Endothelial cell of umbilical vein (primary cell): ENCODE measurements at regions not wholly inside any gene's neighbourhood (a gene's known extent, or its start where the extent isn't known, plus 50 kb on each side); places are given as distances from the start of the nearest gene placed in this dataset.
A peak's percentile ranks its signal among the peaks of the same experiment; 100 is the strongest.

Experiments
- BruUV-seq: library from RNA; stranded (reverse); fragments of 400-500 nt; replicated peaks from 2 replicates; lab custom pipeline; 2021; lab: Mats Ljungman, UMichigan
- CTCF ChIA-PET: fragments of 300-600, 350-600 bp; sonication (Branson Sonifier 250); formaldehyde crosslinking; loops from one replicate; lab custom pipeline; 2021; ENCODE audit warnings: antibody characterized with exemption, inconsistent platforms; lab: Charles Lee
- POLR2A ChIA-PET: fragments of 300-600, 350-600 bp; sonication (Branson Sonifier 250); formaldehyde crosslinking; loops from one replicate; lab custom pipeline; 2021; ENCODE audit warnings: antibody characterized with exemption, inconsistent platforms; lab: Charles Lee
- DNase-seq: peaks from one replicate; pipeline ENCODE4 v3.0.0-alpha.2; 2011; ENCODE audit warnings: low read depth, low spot score
- FAIRE-seq: peaks from 2 replicates; lab custom pipeline; 2011; peaks lifted over from hg19 to GRCh38; lab: Jason Lieb, UNC
- H2AFZ ChIP-seq: 2 replicates; pipeline ENCODE4 v1.6.0; 2012; ENCODE audit warnings: low read depth, low read length, control low read depth, inconsistent platforms
- H3K27ac ChIP-seq: 2 replicates; pipeline ENCODE4 v1.5.1; 2011; ENCODE audit warnings: low read depth, mild to moderate bottlenecking, control low read depth, low read length, moderate library complexity; ENCODE audit not compliant: insufficient read depth
- H3K27me3 ChIP-seq, 2 experiments: 2 replicates each; pipeline versions ENCODE4 v1.6.0 to v1.6.1; 2011; ENCODE audit warnings: low read length in 2 of 2, mixed read lengths in 1 of 2; ENCODE audit not compliant: control insufficient read depth in 2 of 2, insufficient read depth in 2 of 2
- H3K36me3 ChIP-seq, 2 experiments: 2 replicates in 1 of 2; 3 replicates in 1 of 2; pipeline ENCODE4 v1.5.1; 2011; ENCODE audit warnings: low read length in 2 of 2, mild to moderate bottlenecking in 1 of 2, moderate library complexity in 1 of 2; ENCODE audit not compliant: control insufficient read depth in 2 of 2, insufficient read depth in 2 of 2; ENCODE audit errors: extremely low read depth in 1 of 2
- H3K4me1 ChIP-seq: 3 replicates; pipeline ENCODE4 v1.5.1; 2011; ENCODE audit warnings: mild to moderate bottlenecking, low read length; ENCODE audit not compliant: control insufficient read depth, insufficient read depth; ENCODE audit errors: extremely low read depth
- H3K4me2 ChIP-seq: 2 replicates; pipeline ENCODE4 v1.6.1; 2011; ENCODE audit warnings: low read length, control low read depth, mixed read lengths; ENCODE audit not compliant: insufficient read depth
- H3K4me3 ChIP-seq, 3 experiments: fragments of 200-600 bp in 1 of 3; sonication (generic), shearing (Covaris generic) in 1 of 3; replicated peaks in 1 of 3; 2 replicates each; pipeline ENCODE4 v1.5.1; 2011 to 2016; ENCODE audit warnings: control low read depth in 3 of 3, low read length in 3 of 3, mild to moderate bottlenecking in 2 of 3, inconsistent platforms in 1 of 3, low read depth in 1 of 3, moderate library complexity in 1 of 3; ENCODE audit not compliant: insufficient read depth in 1 of 3
- H3K79me2 ChIP-seq: 2 replicates; pipeline ENCODE4 v1.6.0; 2012; ENCODE audit warnings: low read length, inconsistent platforms; ENCODE audit not compliant: control insufficient read depth, insufficient read depth
- H3K9ac ChIP-seq: replicated peaks from 2 replicates; pipeline ENCODE3; 2011; ENCODE audit warnings: low read length, control low read depth; ENCODE audit not compliant: insufficient read depth; ENCODE audit errors: extremely low read depth
- H3K9me1 ChIP-seq: replicated peaks from 3 replicates; pipeline ENCODE4 v1.6.0; 2011; ENCODE audit warnings: mild to moderate bottlenecking, low read length; ENCODE audit not compliant: control insufficient read depth, insufficient read depth; ENCODE audit errors: extremely low read depth
- H3K9me3 ChIP-seq: replicated peaks from 2 replicates; pipeline ENCODE4 v1.5.1; 2012; ENCODE audit warnings: low read length, inconsistent platforms; ENCODE audit not compliant: control insufficient read depth, insufficient read depth
- H4K20me1 ChIP-seq: replicated peaks from 2 replicates; pipeline ENCODE3; 2011; ENCODE audit warnings: mild to moderate bottlenecking, low read length; ENCODE audit not compliant: control insufficient read depth, insufficient read depth; ENCODE audit errors: extremely low read depth
- CTCF ChIP-seq, 2 donors: IDR thresholded peaks; 1 replicate in 1 of 2; 2 replicates in 1 of 2; pipeline ENCODE4 v1.5.1; 2011; ENCODE audit warnings: low read length in 2 of 2, mild to moderate bottlenecking in 2 of 2, moderate library complexity in 2 of 2, control low read depth in 1 of 2, inconsistent platforms in 1 of 2, low read depth in 1 of 2; ENCODE audit not compliant: insufficient read depth in 1 of 2; ENCODE audit errors: extremely low read depth in 1 of 2
- FOS ChIP-seq: IDR thresholded peaks from 2 replicates; pipeline ENCODE4 v1.6.1; 2011; ENCODE audit warnings: mild to moderate bottlenecking, low read length, moderate library complexity, borderline replicate concordance; ENCODE audit not compliant: insufficient read depth
- GATA2 ChIP-seq: IDR thresholded peaks from 2 replicates; pipeline ENCODE4 v1.7.0; 2011; ENCODE audit warnings: low read depth, mild to moderate bottlenecking, moderate library complexity, mixed read lengths, low read length; ENCODE audit not compliant: insufficient read length, insufficient read depth
- MYC ChIP-seq: IDR thresholded peaks from one replicate; pipeline ENCODE4 v1.6.1; 2011; ENCODE audit warnings: mild to moderate bottlenecking, low read depth, low read length
- POLR2A ChIP-seq: IDR thresholded peaks from 2 replicates; pipeline ENCODE4 v1.6.1; 2012; ENCODE audit warnings: low read depth, mild to moderate bottlenecking, control low read depth, low read length
- POLR2AphosphoS5 ChIP-seq: IDR thresholded peaks from 2 replicates; pipeline ENCODE4 v1.6.1; 2012; ENCODE audit warnings: low read depth, mild to moderate bottlenecking, control low read depth, low read length, moderate library complexity; ENCODE audit not compliant: insufficient read depth
- dilution Hi-C: fragments of 300-500 bp; cut with MboI; formaldehyde crosslinking; loops from one replicate; pipeline ENCODE4 v1.15.0; 2019; ENCODE audit warnings: low sequenced_read_pairs; ENCODE audit not compliant: extremely low pct_ligation_motif_present
- intact Hi-C: fragments of 100-400 bp; cut with micrococcal nuclease; formaldehyde crosslinking; loops from one replicate; pipeline ENCODE4 v1.10.0; 2022
- TF ChIP-seq, protein P1 (sequence below): IDR thresholded peaks from 2 replicates; pipeline ENCODE4 v1.6.1; 2011; ENCODE audit not compliant: insufficient read depth, insufficient read length

DNA sequence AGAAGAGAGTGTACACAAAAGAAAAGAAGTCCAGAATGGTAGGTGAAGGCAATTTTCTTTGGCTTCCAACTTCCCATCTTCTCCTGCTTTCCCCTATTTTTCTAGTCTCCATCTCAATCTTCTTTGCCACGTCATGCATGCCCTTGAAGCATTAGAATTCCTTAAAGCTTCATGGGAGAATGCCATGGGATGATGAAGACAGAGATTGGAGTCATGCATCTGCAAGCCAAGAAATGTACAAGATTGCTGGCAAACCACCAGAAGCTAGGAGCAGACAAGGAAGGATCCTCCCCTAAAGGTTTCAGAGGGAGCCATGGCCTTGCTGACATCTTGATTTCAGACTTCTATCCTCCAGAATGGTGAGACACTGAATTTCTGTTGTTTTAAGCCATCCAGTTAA lies 305.9 kb downstream of the HRH4 start:
- dilution Hi-C loops = no loop called here

More for the DNA sequence above, 305.9 kb downstream of the HRH4 start:
- H3K27me3 ChIP-seq = peaks cover 3 to 8% of the 10 kb centered on the region in 2 experiments
- H3K4me2 ChIP-seq = no peak overlapping the region
- BruUV-seq = no TSS peak
- H3K27ac ChIP-seq = no peak overlapping the region
- TF ChIP-seq POLR2A (no peak), POLR2AphosphoS5 (no peak), FOS (no peak), MYC (no peak), CTCF (IDR thresholded peaks at IDR 0.05; ENCODE audit: extremely low read depth in 1 of 2, insufficient read depth in 1 of 2, low read depth in 1 of 2, low read length in 2 of 2) (no peak), GATA2 (no peak)
- TF ChIP-seq, protein P1, sequence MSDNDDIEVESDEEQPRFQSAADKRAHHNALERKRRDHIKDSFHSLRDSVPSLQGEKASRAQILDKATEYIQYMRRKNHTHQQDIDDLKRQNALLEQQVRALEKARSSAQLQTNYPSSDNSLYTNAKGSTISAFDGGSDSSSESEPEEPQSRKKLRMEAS = no peak
- no peaks in the 10 kb centered on the region for H3K36me3 ChIP-seq
- H3K79me2 ChIP-seq = no peaks in the 10 kb centered on the region
- no peaks in the 10 kb centered on the region for H4K20me1 ChIP-seq
- no peak overlapping the region for H3K4me3 ChIP-seq
- ChIA-PET CTCF (no interaction called here), POLR2A (no interaction called here)
- H3K9ac ChIP-seq = no peak overlapping the region
- H3K4me1 ChIP-seq = no peaks in the 10 kb centered on the region
- intact Hi-C loops = no loop called here
- H2AFZ ChIP-seq = no peak overlapping the region
- no peaks in the 10 kb centered on the region for H3K9me1 ChIP-seq
- no peak for DNase-seq
- FAIRE-seq = peak; percentile 4
- no peaks in the 10 kb centered on the region for H3K9me3 ChIP-seq
